WERI-Rb-1 (cell line): ENCODE measurements at regions not wholly inside any gene's neighbourhood (a gene's known extent, or its start where the extent isn't known, plus 50 kb on each side); places are given as distances from the start of the nearest gene placed in this dataset.

Source experiments
- DNase-seq: peaks from one replicate; pipeline ENCODE4 v3.0.0-alpha.2; 2020
- H3K27ac ChIP-seq: fragments of 250-450 bp; sonication (Bioruptor Pico); 2 replicates; pipeline ENCODE4 v1.5.1; 2020; ENCODE audit warnings: mild to moderate bottlenecking, moderate library complexity
- H3K27me3 ChIP-seq: fragments of 250-450 bp; sonication (Bioruptor Pico); 2 replicates; pipeline ENCODE4 v1.5.1; 2021; ENCODE audit warnings: mild to moderate bottlenecking, low read depth, moderate library complexity; ENCODE audit not compliant: insufficient read depth, severe bottlenecking
- H3K36me3 ChIP-seq: fragments of 250-450 bp; sonication (Bioruptor Pico); 2 replicates; pipeline ENCODE4 v1.5.1; 2020; ENCODE audit warnings: mild to moderate bottlenecking, moderate library complexity
- H3K4me3 ChIP-seq: 2 replicates; pipeline ENCODE4 v1.5.1; 2011; ENCODE audit warnings: low read depth, mild to moderate bottlenecking, control low read depth, low read length
- H3K9me3 ChIP-seq: fragments of 250-450 bp; sonication (Bioruptor Pico); 2 replicates; pipeline ENCODE4 v1.5.1; 2021; ENCODE audit warnings: mild to moderate bottlenecking, moderate library complexity; ENCODE audit not compliant: severe bottlenecking
- CTCF ChIP-seq: IDR thresholded peaks from 2 replicates; pipeline ENCODE4 v1.5.1; 2011; ENCODE audit warnings: low read depth, mild to moderate bottlenecking, control low read depth, inconsistent platforms, low read length

DNA sequence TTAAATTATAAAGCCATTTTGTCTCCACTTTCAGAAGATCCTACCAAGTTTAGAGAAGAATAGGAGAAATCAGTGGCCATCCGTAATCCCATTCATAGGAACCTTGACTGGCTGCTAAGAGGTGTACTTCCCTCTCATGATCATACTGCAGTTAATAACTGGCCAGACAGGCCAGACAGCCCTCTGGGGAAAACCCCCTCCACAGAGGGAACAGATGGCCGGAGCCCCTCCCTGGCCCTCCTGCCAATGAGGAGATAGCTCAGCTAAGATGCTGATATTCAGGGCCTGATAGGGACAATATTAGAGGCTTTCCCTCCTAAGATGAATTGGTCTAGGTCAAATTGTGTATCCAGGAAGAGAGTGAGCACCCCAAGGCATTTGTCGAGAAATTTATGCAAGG lies 200.0 kb upstream of the MAOA start:
- no peak for TF ChIP-seq CTCF
- peak; percentile 44 for DNase-seq
- Histone ChIP-seq H3K27me3 (no peaks in the 10 kb centered on the region), H3K27ac (no peak overlapping the region), H3K36me3 (no peaks in the 10 kb centered on the region), H3K9me3 (peaks cover 10% of the 10 kb centered on the region), H3K4me3 (no peak overlapping the region)

DNA sequence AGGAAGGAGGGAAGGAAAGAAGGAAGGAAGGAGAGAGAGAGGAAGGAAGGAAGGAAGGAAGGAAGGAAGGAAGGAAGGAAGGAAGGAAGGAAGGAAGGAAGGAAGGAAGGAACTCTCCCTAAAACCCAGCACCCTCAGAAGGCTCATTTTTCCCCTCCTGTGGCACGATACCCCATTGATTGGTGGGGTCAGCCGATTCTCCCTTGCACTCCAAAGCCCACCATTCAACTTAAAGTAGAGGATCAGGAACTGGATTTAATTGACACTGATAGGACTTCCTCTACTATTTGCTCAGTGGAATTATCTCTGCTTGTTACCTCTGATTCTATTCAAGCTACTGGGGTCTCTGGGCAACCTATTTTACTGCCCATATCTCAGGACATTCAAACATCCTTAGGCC lies 199.2 kb upstream of the MAOA start:
- no peak for DNase-seq
- Histone ChIP-seq H3K27me3 (no peaks in the 10 kb centered on the region), H3K9me3 (peaks cover 6% of the 10 kb centered on the region), H3K36me3 (no peaks in the 10 kb centered on the region), H3K4me3 (no peak overlapping the region), H3K27ac (no peak overlapping the region)
- TF ChIP-seq CTCF: no peak

DNA sequence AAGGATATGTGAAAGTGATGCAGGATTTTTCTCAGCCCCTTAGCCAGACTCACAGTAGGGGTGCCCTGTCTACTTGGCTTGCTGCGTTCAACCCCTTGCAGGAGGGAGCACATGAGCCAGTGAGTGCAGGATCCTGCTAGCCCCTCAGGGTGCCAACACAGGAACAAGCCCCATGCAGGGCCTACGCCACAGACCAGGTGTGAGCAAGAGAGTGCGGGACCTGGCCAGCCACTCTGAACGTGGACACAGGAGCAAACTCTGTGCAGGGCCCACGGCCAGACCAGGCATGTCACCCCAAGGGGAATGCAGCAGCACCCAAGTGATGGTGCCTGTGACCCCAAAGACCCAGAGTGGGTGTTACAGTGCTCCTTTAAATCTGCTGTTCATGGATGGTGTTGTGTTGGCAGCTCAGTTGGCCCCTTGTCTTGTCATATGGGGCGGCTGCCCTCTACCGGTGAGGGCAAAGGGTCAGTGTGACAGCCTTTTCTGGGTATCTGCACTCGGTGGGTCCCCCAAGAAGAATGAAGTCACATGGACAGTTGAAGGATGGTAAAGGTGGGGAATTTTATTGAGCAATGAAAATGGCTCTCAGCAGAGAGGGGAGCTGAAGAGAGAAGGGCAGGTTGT lies 188.4 kb upstream of the MAOA start:
- H3K36me3 ChIP-seq: no peaks in the 10 kb centered on the region
- no peaks in the 10 kb centered on the region for H3K9me3 ChIP-seq
- TF ChIP-seq CTCF: 0 out of 2 replicates have a peak, but pooled peaks have one; percentile 12
- H3K4me3 ChIP-seq: no peak overlapping the region
- H3K27ac ChIP-seq: no peak overlapping the region
- no peaks in the 10 kb centered on the region for H3K27me3 ChIP-seq
- no peak for DNase-seq

- Histone ChIP-seq H3K36me3 (no peaks in the 10 kb centered on the region), H3K4me3 (no peak overlapping the region), H3K9me3 (no peaks in the 10 kb centered on the region), H3K27ac (no peak overlapping the region), H3K27me3 (no peaks in the 10 kb centered on the region)
- TF ChIP-seq CTCF: no peak
- DNase-seq: no peak
Measured at GRCh38 chrX:43469391-43470054, 186.6 kb upstream of the MAOA start.

GRCh38 chrX:43474321-43474720 lies 181.8 kb upstream of the MAOA start:
- Histone ChIP-seq H3K27me3 (no peaks in the 10 kb centered on the region), H3K27ac (no peak overlapping the region), H3K4me3 (no peak overlapping the region), H3K36me3 (no peaks in the 10 kb centered on the region), H3K9me3 (no peaks in the 10 kb centered on the region)
- DNase-seq: no peak
- 0 out of 2 replicates have a peak, but pooled peaks have one; percentile 28 for TF ChIP-seq CTCF
